NCI-H1436 treated with DMSO at 0.1 percent for 48 hours (cell line): ENCODE measurements at regions not wholly inside any gene's neighbourhood (a gene's known extent, or its start where the extent isn't known, plus 50 kb on each side); places are given as distances from the start of the nearest gene placed in this dataset.

Experiments used
- DNase-seq: peaks from one replicate; lab custom pipeline; 2025; lab: John Stamatoyannopoulos, UW

GRCh38 chr1:193791746-193792145 lies 605.3 kb upstream of the B3GALT2 start:
- DNase-seq, result no peak

- no peak for DNase-seq
Measured at GRCh38 chr1:193787061-193787460, 600.6 kb upstream of the B3GALT2 start.

- DNase-seq, result no peak
Measured at GRCh38 chr1:193785850-193786420, 599.5 kb upstream of the B3GALT2 start.

GRCh38 chr1:193774536-193775323 lies 588.3 kb upstream of the B3GALT2 start:
- DNase-seq, result no peak

GRCh38 chr1:193771596-193771995 lies 585.2 kb upstream of the B3GALT2 start:
- no peak for DNase-seq

- no peak for DNase-seq
Measured at GRCh38 chr1:193769651-193770050, 583.2 kb upstream of the B3GALT2 start.

GRCh38 chr1:193767886-193768285 lies 581.5 kb upstream of the B3GALT2 start:
- DNase-seq, result no peak

- DNase-seq, result no peak
Measured at GRCh38 chr1:193766329-193766728, 579.9 kb upstream of the B3GALT2 start.

GRCh38 chr1:193763266-193763665 lies 576.9 kb upstream of the B3GALT2 start:
- DNase-seq, result no peak

- no peak for DNase-seq
Measured at GRCh38 chr1:193762236-193762635, 575.8 kb upstream of the B3GALT2 start.

- DNase-seq, result no peak
Measured at GRCh38 chr1:193755441-193755840, 569.0 kb upstream of the B3GALT2 start.

- DNase-seq, result no peak
Measured at GRCh38 chr1:193754732-193755427, 568.5 kb upstream of the B3GALT2 start.

GRCh38 chr1:193754151-193754550 lies 567.7 kb upstream of the B3GALT2 start:
- no peak for DNase-seq

- no peak for DNase-seq
Measured at GRCh38 chr1:193753038-193753756, 566.8 kb upstream of the B3GALT2 start.

- DNase-seq, result no peak
Measured at GRCh38 chr1:193749868-193750267, 563.5 kb upstream of the B3GALT2 start.

GRCh38 chr1:193747579-193747978 lies 561.2 kb upstream of the B3GALT2 start:
- DNase-seq, result no peak

- no peak for DNase-seq
Measured at GRCh38 chr1:193741228-193741627, 554.8 kb upstream of the B3GALT2 start.

GRCh38 chr1:193740762-193741161 lies 554.3 kb upstream of the B3GALT2 start:
- DNase-seq, result no peak

GRCh38 chr1:193736507-193736906 lies 550.1 kb upstream of the B3GALT2 start:
- DNase-seq, result no peak

- no peak for DNase-seq
Measured at GRCh38 chr1:193733674-193734073, 547.3 kb upstream of the B3GALT2 start.

- no peak for DNase-seq
Measured at GRCh38 chr1:193730017-193730416, 543.6 kb upstream of the B3GALT2 start.

- DNase-seq, result no peak
Measured at GRCh38 chr1:193729429-193729828, 543.0 kb upstream of the B3GALT2 start.

- DNase-seq, result no peak
Measured at GRCh38 chr1:193727850-193728249, 541.4 kb upstream of the B3GALT2 start.
